Muscle of leg (tissue), 3 donors: ENCODE measurements at regions not wholly inside any gene's neighbourhood (a gene's known extent, or its start where the extent isn't known, plus 50 kb on each side); places are given as distances from the start of the nearest gene placed in this dataset.
A peak's percentile ranks its signal among the peaks of the same experiment; 100 is the strongest.

Source experiments
- DNase-seq: peaks from one replicate; pipeline ENCODE4 v3.0.0; 2013
- H3K27ac ChIP-seq: one replicate; pipeline ENCODE4 v1.5.1; 2013; ENCODE audit warnings: mild to moderate bottlenecking, low read length, control low read depth
- H3K27me3 ChIP-seq: one replicate; pipeline ENCODE4 v1.6.1; 2013; ENCODE audit warnings: low read length; ENCODE audit not compliant: control insufficient read depth, insufficient read depth
- H3K36me3 ChIP-seq: one replicate; pipeline ENCODE4 v1.6.1; 2013; ENCODE audit warnings: low read length; ENCODE audit not compliant: control insufficient read depth, insufficient read depth
- H3K4me1 ChIP-seq: one replicate; pipeline ENCODE4 v1.6.1; 2013; ENCODE audit warnings: low read length; ENCODE audit not compliant: control insufficient read depth, insufficient read depth
- H3K4me3 ChIP-seq: one replicate; pipeline ENCODE4 v1.5.1; 2013; ENCODE audit warnings: low read length, control low read depth
- H3K9me3 ChIP-seq: replicated peaks from 2 replicates; pipeline ENCODE4 v1.6.1; 2013; ENCODE audit warnings: low read depth, low read length; ENCODE audit not compliant: control insufficient read depth
- WGBS: methylation state at CpG from one replicate; pipeline ENCODE4 v1.1.5; 2013; ENCODE audit warnings: missing lambda C conversion rate; ENCODE audit not compliant: insufficient coverage; 5-methylcytosine and 5-hydroxymethylcytosine counted together

GRCh38 chr5:130705368-130705767 is 459.7 kb downstream of the HINT1 start:
- Histone ChIP-seq H3K4me1 (no peaks in the 10 kb centered on the region), H3K27me3 (no peaks in the 10 kb centered on the region), H3K9me3 (no peaks in the 10 kb centered on the region), H3K27ac (no peak overlapping the region), H3K4me3 (no peak overlapping the region), H3K36me3 (no peaks in the 10 kb centered on the region)
- WGBS = no CpG with 5 or more reads among the region's 2 CpGs
- DNase-seq = no peak

- no peaks in the 10 kb centered on the region for H3K9me3 ChIP-seq
- DNase-seq = peak; percentile 45
- no peaks in the 10 kb centered on the region for H3K4me1 ChIP-seq
- WGBS = no CpG with 5 or more reads among the region's 4 CpGs
- H3K36me3 ChIP-seq = no peaks in the 10 kb centered on the region
- H3K4me3 ChIP-seq = no peak overlapping the region
- no peaks in the 10 kb centered on the region for H3K27me3 ChIP-seq
- no peak overlapping the region for H3K27ac ChIP-seq
Observed at GRCh38 chr5:130693509-130693908, 471.5 kb downstream of the HINT1 start.

- Histone ChIP-seq H3K27me3 (no peaks in the 10 kb centered on the region), H3K36me3 (no peaks in the 10 kb centered on the region), H3K4me1 (no peaks in the 10 kb centered on the region), H3K27ac (no peak overlapping the region), H3K9me3 (no peaks in the 10 kb centered on the region), H3K4me3 (no peak overlapping the region)
- 0% methylated on average over 1 of the region's 1 CpG for WGBS
- DNase-seq = peak; percentile 41
Observed at GRCh38 chr5:130692770-130693169, 472.3 kb downstream of the HINT1 start.

GRCh38 chr5:130689831-130690230 is 475.2 kb downstream of the HINT1 start:
- Histone ChIP-seq H3K27ac (no peak overlapping the region), H3K27me3 (no peaks in the 10 kb centered on the region), H3K4me3 (no peak overlapping the region), H3K36me3 (no peaks in the 10 kb centered on the region), H3K9me3 (no peaks in the 10 kb centered on the region), H3K4me1 (no peaks in the 10 kb centered on the region)
- DNase-seq = no peak
- no CpG with 5 or more reads among the region's 4 CpGs for WGBS

GRCh38 chr5:130687085-130687733 is 477.8 kb downstream of the HINT1 start:
- Histone ChIP-seq H3K4me3 (no peak overlapping the region), H3K27ac (no peak overlapping the region), H3K9me3 (no peaks in the 10 kb centered on the region), H3K4me1 (no peaks in the 10 kb centered on the region), H3K27me3 (no peaks in the 10 kb centered on the region), H3K36me3 (no peaks in the 10 kb centered on the region)
- DNase-seq = no peak
- WGBS = 100% methylated on average over 1 of the region's 7 CpGs

- no peak for DNase-seq
- H3K4me1 ChIP-seq = no peaks in the 10 kb centered on the region
Observed at GRCh38 chr5:130678637-130679036, 486.4 kb downstream of the HINT1 start.

GRCh38 chr5:130666462-130666861 is 498.6 kb downstream of the HINT1 start:
- no peaks in the 10 kb centered on the region for H3K9me3 ChIP-seq
- WGBS = no CpG with 5 or more reads among the region's 3 CpGs

More at GRCh38 chr5:130678637-130679036, 486.4 kb downstream of the HINT1 start:
- no peaks in the 10 kb centered on the region for H3K9me3 ChIP-seq
- no peak overlapping the region for H3K27ac ChIP-seq
- H3K27me3 ChIP-seq = no peaks in the 10 kb centered on the region
- H3K4me3 ChIP-seq = no peak overlapping the region
- 70% methylated on average over 1 of the region's 1 CpG for WGBS
- no peaks in the 10 kb centered on the region for H3K36me3 ChIP-seq

GRCh38 chr5:130652176-130652575 is 512.9 kb downstream of the HINT1 start:
- no peaks in the 10 kb centered on the region for H3K36me3 ChIP-seq
- no peak overlapping the region for H3K4me3 ChIP-seq
- H3K9me3 ChIP-seq = no peaks in the 10 kb centered on the region
- no CpG with 5 or more reads among the region's 2 CpGs for WGBS
- H3K27me3 ChIP-seq = no peaks in the 10 kb centered on the region
- no peak for DNase-seq
- no peaks in the 10 kb centered on the region for H3K4me1 ChIP-seq
- H3K27ac ChIP-seq = no peak overlapping the region

More at GRCh38 chr5:130666462-130666861, 498.6 kb downstream of the HINT1 start:
- H3K4me3 ChIP-seq = no peak overlapping the region
- no peak for DNase-seq
- no peaks in the 10 kb centered on the region for H3K27me3 ChIP-seq
- no peak overlapping the region for H3K27ac ChIP-seq
- H3K36me3 ChIP-seq = no peaks in the 10 kb centered on the region
- H3K4me1 ChIP-seq = no peaks in the 10 kb centered on the region

GRCh38 chr5:130651440-130651839 is 513.6 kb downstream of the HINT1 start:
- WGBS = no CpG with 5 or more reads among the region's 1 CpG
- no peaks in the 10 kb centered on the region for H3K27me3 ChIP-seq

GRCh38 chr5:130643321-130643720 is 521.7 kb downstream of the HINT1 start:
- H3K9me3 ChIP-seq = peaks cover 13% of the 10 kb centered on the region
- H3K4me1 ChIP-seq = no peaks in the 10 kb centered on the region
- DNase-seq = no peak
- H3K36me3 ChIP-seq = no peaks in the 10 kb centered on the region
- H3K27ac ChIP-seq = no peak overlapping the region
- H3K4me3 ChIP-seq = no peak overlapping the region
- H3K27me3 ChIP-seq = no peaks in the 10 kb centered on the region
- WGBS = 78% methylated on average over 4 of the region's 5 CpGs

More at GRCh38 chr5:130651440-130651839, 513.6 kb downstream of the HINT1 start:
- no peak for DNase-seq
- H3K4me1 ChIP-seq = no peaks in the 10 kb centered on the region
- no peak overlapping the region for H3K4me3 ChIP-seq
- no peaks in the 10 kb centered on the region for H3K9me3 ChIP-seq
- H3K27ac ChIP-seq = no peak overlapping the region
- H3K36me3 ChIP-seq = no peaks in the 10 kb centered on the region

GRCh38 chr5:130642461-130642860 is 522.6 kb downstream of the HINT1 start:
- 88% methylated on average over 1 of the region's 2 CpGs for WGBS
- no peak for DNase-seq
- H3K9me3 ChIP-seq = peaks cover 16% of the 10 kb centered on the region

More at GRCh38 chr5:130642461-130642860, 522.6 kb downstream of the HINT1 start:
- Histone ChIP-seq H3K36me3 (no peaks in the 10 kb centered on the region), H3K27me3 (no peaks in the 10 kb centered on the region), H3K4me1 (no peaks in the 10 kb centered on the region), H3K4me3 (no peak overlapping the region), H3K27ac (no peak overlapping the region)
